ENCODE measurements at regions not wholly inside any gene's neighbourhood (a gene's known extent, or its start where the extent isn't known, plus 50 kb on each side); places are given as distances from the start of the nearest gene placed in this dataset.

DNA sequence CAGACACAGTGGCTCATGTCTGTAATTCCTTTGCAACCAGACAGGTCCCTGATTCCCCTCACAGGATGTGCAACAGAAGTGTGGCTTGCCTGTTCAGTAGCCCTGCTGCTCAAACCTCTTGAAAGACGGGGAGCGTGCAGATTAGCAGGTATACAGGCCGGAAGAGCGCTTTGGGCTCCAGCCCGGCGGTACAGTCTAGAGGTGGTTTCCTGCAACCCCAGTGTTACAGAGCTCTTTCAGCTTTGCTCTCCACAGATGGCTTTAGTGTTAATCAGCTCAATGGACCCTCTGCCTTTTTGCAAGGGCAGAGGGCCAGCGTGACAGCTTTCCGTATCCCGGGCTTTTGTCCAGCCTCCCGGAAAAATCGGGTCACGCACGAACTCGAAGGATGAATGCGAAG lies 67.2 kb upstream of the TNFRSF21 start:
- TF ChIP-seq ZBTB7A (IDR thresholded peaks at IDR 0.05; ENCODE audit: low read depth), result no peak
- no peak for TF ChIP-seq EP300 (IDR thresholded peaks at IDR 0.05; ENCODE audit: borderline replicate concordance)
- no peak for TF ChIP-seq CREB1 (IDR thresholded peaks at IDR 0.05; ENCODE audit: low read depth)
- TF ChIP-seq, protein P1, sequence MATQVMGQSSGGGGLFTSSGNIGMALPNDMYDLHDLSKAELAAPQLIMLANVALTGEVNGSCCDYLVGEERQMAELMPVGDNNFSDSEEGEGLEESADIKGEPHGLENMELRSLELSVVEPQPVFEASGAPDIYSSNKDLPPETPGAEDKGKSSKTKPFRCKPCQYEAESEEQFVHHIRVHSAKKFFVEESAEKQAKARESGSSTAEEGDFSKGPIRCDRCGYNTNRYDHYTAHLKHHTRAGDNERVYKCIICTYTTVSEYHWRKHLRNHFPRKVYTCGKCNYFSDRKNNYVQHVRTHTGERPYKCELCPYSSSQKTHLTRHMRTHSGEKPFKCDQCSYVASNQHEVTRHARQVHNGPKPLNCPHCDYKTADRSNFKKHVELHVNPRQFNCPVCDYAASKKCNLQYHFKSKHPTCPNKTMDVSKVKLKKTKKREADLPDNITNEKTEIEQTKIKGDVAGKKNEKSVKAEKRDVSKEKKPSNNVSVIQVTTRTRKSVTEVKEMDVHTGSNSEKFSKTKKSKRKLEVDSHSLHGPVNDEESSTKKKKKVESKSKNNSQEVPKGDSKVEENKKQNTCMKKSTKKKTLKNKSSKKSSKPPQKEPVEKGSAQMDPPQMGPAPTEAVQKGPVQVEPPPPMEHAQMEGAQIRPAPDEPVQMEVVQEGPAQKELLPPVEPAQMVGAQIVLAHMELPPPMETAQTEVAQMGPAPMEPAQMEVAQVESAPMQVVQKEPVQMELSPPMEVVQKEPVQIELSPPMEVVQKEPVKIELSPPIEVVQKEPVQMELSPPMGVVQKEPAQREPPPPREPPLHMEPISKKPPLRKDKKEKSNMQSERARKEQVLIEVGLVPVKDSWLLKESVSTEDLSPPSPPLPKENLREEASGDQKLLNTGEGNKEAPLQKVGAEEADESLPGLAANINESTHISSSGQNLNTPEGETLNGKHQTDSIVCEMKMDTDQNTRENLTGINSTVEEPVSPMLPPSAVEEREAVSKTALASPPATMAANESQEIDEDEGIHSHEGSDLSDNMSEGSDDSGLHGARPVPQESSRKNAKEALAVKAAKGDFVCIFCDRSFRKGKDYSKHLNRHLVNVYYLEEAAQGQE (IDR thresholded peaks at IDR 0.05; ENCODE audit: low read depth), result no peak
- TF ChIP-seq TAF1 (IDR thresholded peaks at IDR 0.05; ENCODE audit: low read depth), result no peak
- no peak for TF ChIP-seq NFIC (IDR thresholded peaks at IDR 0.05)
- no peak for TF ChIP-seq TEAD4 (IDR thresholded peaks at IDR 0.05)
- TF ChIP-seq FOXM1 (IDR thresholded peaks at IDR 0.05; ENCODE audit: borderline replicate concordance, low read depth), result no peak
- no peak for TF ChIP-seq YY1 (IDR thresholded peaks at IDR 0.05; ENCODE audit: low read depth)
- TF ChIP-seq CEBPB (IDR thresholded peaks at IDR 0.05), result no peak
- TF ChIP-seq, protein P2, sequence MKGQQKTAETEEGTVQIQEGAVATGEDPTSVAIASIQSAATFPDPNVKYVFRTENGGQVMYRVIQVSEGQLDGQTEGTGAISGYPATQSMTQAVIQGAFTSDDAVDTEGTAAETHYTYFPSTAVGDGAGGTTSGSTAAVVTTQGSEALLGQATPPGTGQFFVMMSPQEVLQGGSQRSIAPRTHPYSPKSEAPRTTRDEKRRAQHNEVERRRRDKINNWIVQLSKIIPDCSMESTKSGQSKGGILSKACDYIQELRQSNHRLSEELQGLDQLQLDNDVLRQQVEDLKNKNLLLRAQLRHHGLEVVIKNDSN (IDR thresholded peaks at IDR 0.05), result no peak
- TF ChIP-seq RAD21 (IDR thresholded peaks at IDR 0.05; ENCODE audit: low read depth), result no peak

DNA sequence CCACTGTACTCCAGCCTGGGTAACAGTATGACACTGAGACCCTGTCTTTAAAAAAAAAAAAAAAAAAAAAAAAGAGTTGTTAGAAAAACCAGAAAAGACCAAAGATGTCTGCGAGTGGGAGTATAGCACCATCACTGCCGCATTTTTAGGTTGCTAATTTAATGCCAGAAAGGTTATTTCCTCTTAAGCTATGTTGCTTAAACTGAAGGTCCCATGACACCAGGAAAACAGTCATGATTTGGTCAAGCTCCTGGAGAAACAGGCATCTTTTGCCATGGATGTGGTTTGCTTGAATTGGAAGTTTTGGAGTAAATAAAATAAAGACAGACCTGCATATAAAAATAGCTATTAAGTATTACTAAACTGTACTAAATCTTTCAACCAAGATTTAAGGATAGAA lies 68.3 kb upstream of the TNFRSF21 start:
- no peak for TF ChIP-seq TEAD4 (IDR thresholded peaks at IDR 0.05)
- no peak for TF ChIP-seq TCF12 (IDR thresholded peaks at IDR 0.05; ENCODE audit: low read depth)
- TF ChIP-seq, protein P2 (IDR thresholded peaks at IDR 0.05), result no peak
- no peak for TF ChIP-seq TAF1 (IDR thresholded peaks at IDR 0.05; ENCODE audit: low read depth)

DNA sequence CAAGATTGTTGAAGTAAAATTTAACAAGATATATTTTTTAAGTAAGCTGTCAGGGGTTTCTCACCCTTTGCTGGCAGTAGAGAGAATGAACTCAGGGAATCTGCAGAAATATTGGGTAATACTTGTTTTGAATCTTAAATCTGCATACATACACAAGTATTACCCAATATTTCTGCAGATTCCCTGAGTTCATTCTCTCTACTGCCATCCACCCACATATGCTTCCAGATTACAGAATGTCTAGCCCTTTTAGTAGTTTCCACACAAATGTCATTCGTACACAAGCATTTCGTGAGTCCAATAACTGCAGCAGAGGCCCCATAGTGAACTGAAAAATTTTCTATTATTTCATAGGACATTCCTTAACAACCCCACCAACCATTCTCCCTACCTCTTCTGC lies 69.6 kb upstream of the TNFRSF21 start:
- TF ChIP-seq TAF1 (IDR thresholded peaks at IDR 0.05; ENCODE audit: low read depth), result no peak
- no peak for TF ChIP-seq TEAD4 (IDR thresholded peaks at IDR 0.05)
- no peak for TF ChIP-seq TCF12 (IDR thresholded peaks at IDR 0.05; ENCODE audit: low read depth)
- TF ChIP-seq EP300 (IDR thresholded peaks at IDR 0.05; ENCODE audit: borderline replicate concordance), result no peak

DNA sequence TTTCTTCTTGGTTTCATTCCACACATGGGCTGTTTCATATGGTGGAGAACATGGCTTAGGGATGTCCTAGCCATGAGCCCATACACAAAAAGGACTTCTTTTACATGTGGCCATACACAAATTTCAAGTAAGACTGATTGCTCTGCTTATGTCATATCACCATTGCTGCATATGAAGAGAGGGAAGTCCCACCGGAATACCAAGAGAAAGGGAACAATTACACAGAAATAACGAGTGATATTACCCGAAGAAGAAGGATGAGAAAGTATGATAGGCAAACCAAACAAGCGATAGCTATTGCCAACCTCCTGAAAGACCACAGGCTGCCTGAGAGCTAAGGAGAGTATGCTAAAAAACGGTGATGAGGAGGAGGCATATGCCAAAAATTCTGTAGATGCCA lies 70.5 kb upstream of the TNFRSF21 start:
- no peak for TF ChIP-seq EGR1 (IDR thresholded peaks at IDR 0.05)
- no peak for TF ChIP-seq CEBPB (IDR thresholded peaks at IDR 0.05)

DNA sequence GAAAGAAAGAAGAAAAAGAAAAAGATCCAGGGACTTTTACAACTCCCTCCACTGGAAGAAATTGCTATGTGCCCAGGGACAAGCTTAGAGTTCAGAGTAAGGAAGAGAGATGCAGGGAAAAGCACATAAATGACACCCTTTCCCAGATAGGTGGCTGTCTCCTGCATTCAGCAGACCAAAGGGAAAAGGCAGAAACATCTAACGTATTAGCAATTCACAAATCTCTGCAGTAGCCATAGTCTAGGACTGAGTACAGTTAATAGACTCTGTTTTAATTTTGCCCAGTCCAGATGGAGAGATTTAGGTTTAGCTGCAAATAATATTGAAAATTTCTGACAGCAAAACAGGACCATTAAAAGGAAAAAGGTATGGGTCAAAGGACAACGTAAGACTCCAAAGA lies 71.3 kb upstream of the TNFRSF21 start:
- TF ChIP-seq, protein P3, sequence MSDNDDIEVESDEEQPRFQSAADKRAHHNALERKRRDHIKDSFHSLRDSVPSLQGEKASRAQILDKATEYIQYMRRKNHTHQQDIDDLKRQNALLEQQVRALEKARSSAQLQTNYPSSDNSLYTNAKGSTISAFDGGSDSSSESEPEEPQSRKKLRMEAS (IDR thresholded peaks at IDR 0.05), result no peak
- no peak for TF ChIP-seq NFIC (IDR thresholded peaks at IDR 0.05)

DNA sequence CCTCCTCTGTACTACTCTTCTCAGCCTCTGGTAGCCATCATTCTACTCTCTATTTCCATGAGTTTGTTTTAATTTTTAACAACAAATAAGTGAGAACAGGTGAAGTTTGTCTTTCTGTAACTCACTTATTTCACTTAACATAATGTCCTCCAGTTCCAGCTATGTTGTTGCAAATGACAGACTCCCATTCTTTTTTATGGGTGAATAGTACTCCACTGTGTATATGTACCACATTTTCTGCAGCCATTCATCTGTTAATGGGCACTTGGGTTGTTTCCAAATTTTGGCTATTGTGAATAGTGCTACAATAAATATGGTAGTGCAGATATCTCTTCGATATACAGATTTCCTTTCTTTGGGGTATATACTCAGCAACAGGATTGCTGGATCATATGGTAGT lies 73.7 kb upstream of the TNFRSF21 start:
- TF ChIP-seq, protein P2 (IDR thresholded peaks at IDR 0.05), result no peak
- no peak for TF ChIP-seq CEBPB (IDR thresholded peaks at IDR 0.05)
- no peak for TF ChIP-seq CREB1 (IDR thresholded peaks at IDR 0.05; ENCODE audit: low read depth)
- TF ChIP-seq FOXM1 (IDR thresholded peaks at IDR 0.05; ENCODE audit: borderline replicate concordance, low read depth), result no peak
- no peak for TF ChIP-seq NFIC (IDR thresholded peaks at IDR 0.05)
- TF ChIP-seq EGR1 (IDR thresholded peaks at IDR 0.05), result no peak
- TF ChIP-seq, protein P3 (IDR thresholded peaks at IDR 0.05), result no peak
- TF ChIP-seq, protein P1 (IDR thresholded peaks at IDR 0.05; ENCODE audit: low read depth), result no peak
- TF ChIP-seq TEAD4 (IDR thresholded peaks at IDR 0.05), result no peak
- no peak for TF ChIP-seq TAF1 (IDR thresholded peaks at IDR 0.05; ENCODE audit: low read depth)
- TF ChIP-seq RAD21 (IDR thresholded peaks at IDR 0.05; ENCODE audit: low read depth), result no peak
- TF ChIP-seq YY1 (IDR thresholded peaks at IDR 0.05; ENCODE audit: low read depth), result no peak
- no peak for TF ChIP-seq TCF12 (IDR thresholded peaks at IDR 0.05; ENCODE audit: low read depth)
- no peak for TF ChIP-seq ZBTB7A (IDR thresholded peaks at IDR 0.05; ENCODE audit: low read depth)

DNA sequence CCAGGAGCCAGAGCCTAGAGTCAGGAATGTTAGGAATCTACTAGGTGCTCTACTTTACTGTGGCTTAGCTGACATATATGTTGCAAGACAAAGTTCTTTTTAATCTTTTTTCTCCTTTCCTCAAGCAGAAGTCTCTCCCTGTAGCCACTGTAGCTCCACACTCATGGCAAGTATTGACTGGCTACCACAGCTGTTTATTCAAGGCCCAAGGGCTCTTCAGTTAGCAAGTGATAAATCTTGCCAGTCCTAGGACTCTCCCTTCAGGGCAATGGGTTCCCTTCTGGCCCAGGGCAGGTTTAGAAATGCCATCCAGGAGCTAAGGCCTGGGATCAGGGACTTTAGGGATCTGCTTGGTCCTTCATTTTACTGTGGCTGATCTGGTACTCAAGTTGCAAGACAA lies 82.0 kb upstream of the TNFRSF21 start:
- TF ChIP-seq TAF1 (IDR thresholded peaks at IDR 0.05; ENCODE audit: low read depth) (no peak), NFIC (IDR thresholded peaks at IDR 0.05) (no peak), FOXM1 (IDR thresholded peaks at IDR 0.05; ENCODE audit: borderline replicate concordance, low read depth) (no peak), CREB1 (IDR thresholded peaks at IDR 0.05; ENCODE audit: low read depth) (no peak), EGR1 (IDR thresholded peaks at IDR 0.05) (no peak), YY1 (IDR thresholded peaks at IDR 0.05; ENCODE audit: low read depth) (no peak), CEBPB (IDR thresholded peaks at IDR 0.05) (no peak), TEAD4 (IDR thresholded peaks at IDR 0.05) (no peak), RAD21 (IDR thresholded peaks at IDR 0.05; ENCODE audit: low read depth) (no peak), TCF12 (IDR thresholded peaks at IDR 0.05; ENCODE audit: low read depth) (no peak), ZBTB7A (IDR thresholded peaks at IDR 0.05; ENCODE audit: low read depth) (no peak), EP300 (IDR thresholded peaks at IDR 0.05; ENCODE audit: borderline replicate concordance) (no peak)
- TF ChIP-seq, protein P3 (IDR thresholded peaks at IDR 0.05), result no peak
- TF ChIP-seq, protein P1 (IDR thresholded peaks at IDR 0.05; ENCODE audit: low read depth), result no peak
- TF ChIP-seq, protein P2 (IDR thresholded peaks at IDR 0.05), result no peak
